GM19452 (cell line): ENCODE measurements at regions not wholly inside any gene's neighbourhood (a gene's known extent, or its start where the extent isn't known, plus 50 kb on each side); places are given as distances from the start of the nearest gene placed in this dataset.

Experiments
- ATAC-seq: cut with Tn5 transposase; IDR thresholded peaks from one replicate; pipeline ENCODE4 v1.9.1; 2021; ENCODE audit not compliant: unreplicated experiment

DNA sequence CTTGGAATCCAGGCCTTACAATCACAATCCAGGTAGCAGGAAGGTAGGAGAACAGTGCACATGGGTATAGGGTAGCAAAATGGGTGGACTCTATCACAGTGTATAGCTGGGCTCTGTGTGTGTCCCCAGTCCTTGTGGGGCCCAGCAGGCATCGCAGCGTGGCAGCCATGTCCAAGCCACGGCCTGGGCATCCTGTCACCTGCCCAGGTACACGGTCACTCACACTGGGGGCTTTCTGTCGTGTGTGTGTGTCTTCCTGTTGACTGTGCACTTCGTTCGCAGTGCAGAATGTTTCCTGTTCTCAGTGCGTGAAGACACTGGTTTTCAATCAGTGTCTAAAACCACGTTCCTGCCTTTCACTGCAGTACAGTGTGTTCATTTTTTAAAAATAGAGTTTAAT, 523.2 kb upstream of the JARID2 start:
- ATAC-seq = no peak

DNA sequence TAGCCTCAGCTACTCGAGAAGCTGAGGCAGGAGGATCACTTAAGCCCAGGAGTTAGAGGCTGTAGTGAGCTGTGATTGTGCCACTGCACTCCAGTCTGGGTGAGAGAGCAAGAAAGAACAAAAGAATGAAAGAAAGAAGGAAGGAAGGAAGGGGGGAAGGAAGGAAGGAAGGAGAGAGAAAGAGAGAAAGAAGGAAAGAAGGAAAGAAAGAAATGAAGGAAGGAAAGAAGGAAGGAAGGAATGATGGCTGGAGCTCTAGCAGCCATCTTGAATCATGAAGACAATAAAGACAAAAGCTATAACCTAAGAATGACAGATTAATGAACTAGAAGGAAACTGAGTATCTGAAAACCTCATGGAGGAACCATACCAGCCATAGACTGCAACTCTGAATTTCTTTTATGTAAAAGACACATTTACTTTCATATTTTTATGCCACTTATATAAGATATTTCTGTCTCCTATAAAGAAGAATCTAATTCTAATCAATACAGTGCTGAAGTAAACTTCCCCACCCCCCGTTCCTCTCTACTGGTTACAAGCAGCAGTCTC, 522.3 kb upstream of the JARID2 start:
- no peak for ATAC-seq

DNA sequence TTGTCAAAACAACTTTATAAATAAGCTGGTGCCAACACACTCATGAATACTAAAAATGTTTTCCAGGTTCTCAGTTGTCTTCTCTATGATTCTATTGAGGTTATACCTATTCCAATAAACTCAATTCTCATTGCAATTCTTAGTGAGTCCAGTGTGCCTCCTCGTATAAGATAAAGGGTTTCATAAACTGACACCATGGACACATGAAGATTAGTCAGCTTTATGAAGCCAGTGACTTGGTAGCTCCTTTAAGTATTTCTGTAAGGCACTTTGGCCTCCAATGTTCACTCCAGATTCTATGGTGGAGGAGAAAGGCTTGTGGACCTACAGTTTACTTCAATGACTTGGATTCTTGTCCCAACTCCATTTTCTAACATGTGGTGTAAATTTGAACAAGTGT, 521.3 kb upstream of the JARID2 start:
- no peak for ATAC-seq

DNA sequence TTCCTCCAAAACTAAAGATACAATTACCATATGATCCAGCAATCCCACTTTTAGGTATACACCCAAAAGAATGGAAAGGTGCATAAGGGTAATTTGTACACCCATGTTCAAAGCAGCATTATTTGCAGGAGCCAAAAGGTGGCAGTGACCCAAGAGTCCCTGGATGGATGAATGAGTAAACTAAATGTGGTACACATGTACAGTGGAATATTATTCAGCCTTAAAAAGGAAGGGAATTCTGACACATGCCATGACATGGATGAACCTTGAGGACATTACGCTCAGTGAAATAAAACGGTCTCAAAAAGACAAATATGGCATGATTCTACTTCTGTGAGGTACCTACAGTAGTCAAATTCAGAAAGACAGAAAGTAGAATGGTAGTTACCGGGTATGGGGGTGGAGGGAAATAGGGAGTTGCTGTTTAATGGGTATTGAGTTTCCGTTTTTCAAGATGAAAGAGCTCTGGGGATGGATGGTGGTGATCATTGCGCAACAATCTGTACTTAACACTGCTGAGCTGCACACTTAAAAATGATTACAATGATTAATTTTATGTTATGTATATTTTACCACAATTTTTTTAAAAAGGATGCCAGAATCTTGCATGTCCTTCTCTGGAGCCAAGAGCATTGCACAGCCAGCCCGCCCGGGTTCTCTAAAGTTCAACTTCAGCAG, 518.9 kb upstream of the JARID2 start:
- no peak for ATAC-seq

DNA sequence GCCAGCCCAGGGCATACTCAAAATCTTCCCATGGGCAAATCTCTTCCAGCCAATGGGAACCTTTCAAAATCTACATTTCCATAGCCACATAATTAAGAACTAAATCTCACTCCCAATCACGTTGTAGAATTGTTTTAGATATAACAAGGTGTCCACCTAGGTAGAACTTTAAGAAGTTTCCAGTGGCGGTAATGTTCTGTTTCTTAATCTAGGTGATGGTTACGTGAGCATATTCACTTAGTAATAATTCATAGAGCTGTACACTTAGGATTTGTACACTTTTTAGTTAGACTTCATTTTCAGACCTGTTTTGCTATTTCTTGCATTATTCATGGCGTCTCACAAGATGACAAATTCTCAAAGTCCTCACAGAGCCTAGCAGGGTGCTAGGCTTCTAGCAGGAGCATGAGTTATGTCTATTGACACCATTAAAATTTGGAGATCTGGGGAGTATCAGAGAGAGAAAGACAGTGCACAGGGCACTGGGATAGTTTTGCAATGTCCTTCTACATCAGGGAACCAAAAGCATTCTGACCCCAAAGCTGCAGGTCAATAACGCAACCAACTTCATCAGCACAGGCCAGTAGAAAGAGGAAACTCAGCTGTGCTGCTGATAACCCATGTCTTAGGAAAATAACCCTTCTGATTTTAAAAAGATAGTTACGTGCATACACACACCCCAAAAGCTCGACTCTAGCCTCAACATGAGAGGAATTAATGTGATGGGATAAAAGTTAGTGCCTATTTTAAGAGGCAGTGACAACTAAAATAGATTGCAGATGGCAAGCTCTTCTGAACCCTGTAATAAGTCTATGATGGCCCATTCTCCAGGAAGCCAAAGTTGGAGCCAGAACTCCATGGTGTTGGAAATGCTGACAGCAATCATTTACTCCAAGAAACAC, 518.1 kb upstream of the JARID2 start:
- ATAC-seq = no peak

DNA sequence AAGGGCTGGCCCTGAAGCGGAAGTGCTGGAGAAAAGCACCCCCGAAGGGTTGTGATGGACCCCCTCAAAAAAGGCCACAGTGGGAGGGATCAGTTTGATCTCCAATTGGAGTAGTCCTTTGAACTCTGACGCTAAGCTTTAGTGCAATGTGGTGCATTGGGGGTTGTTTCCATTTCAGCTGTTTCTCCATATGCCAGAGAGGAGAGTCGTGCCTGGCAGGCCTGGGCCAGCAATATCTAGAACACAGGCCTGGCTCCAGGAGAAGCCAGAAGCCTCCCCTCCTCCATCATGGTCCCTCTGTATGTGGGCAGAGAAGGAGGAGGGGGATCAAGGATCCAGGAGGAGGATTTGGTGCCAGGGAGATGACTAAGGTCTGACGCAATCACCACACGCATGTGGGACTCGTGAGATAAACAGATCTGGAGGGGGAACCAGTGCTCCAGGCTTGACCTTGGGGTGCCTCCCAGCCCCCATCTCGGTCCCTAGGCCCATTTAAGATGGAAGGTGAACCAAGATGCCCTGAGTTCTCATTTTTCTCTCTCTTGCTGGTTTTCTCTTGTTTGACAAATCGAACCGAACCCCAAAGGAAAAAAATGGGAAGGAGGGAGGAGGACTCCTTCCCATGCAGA, 517.4 kb upstream of the JARID2 start:
- ATAC-seq = no peak

DNA sequence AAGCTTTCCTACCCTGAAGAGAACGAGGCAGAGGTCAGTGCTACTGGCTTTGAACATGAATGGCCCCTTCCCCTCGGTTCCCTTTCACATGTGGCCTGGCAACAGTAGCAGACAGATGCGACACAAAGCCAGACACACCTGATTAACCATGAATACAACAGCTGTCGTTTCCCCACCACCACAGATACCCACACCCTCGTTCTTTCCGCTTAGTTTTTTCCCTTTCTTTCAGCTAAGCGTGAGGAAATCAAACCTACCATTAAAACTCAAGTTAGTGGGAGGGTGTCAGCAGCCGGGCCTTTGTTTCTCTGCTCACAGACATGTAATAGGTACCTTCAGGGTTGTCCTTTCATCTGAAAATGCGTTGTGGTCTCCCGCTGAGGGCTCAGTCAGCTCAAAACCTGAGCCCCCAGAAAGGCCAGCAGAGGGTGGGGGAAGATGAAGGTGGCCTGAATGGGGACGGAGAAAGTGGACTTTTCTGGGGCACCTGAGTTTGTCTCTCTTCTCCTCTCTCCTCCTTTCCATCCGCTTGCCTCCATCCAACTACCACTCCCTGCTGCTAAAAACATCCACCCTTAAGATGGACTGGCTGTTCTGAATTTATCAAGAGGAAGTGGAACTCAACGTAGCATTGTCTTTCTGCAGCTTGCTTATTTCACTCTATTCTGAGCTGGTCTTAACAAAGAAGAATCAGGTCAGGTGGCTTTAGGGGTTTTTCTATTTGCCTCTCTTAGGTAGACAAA, 516.6 kb upstream of the JARID2 start:
- ATAC-seq = no peak

DNA sequence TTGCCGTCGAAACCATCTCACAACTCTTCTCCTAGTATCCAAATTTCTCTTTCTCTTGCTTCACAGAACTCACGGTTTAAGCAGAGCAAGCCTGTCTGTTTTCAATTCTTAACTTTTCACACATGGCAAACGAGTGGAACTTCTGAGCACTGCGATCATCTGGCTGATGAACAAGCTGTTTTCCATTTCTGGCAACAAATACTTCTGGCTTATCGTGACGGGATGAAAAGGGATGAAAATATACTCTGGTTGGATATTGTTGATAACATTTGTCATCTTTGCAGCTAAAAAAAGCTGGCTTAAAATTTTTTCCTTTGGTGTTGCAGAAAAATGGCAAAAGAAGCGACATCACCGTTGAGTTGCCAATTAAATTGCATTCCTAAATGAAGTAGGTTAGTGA, 515.2 kb upstream of the JARID2 start:
- no peak for ATAC-seq

DNA sequence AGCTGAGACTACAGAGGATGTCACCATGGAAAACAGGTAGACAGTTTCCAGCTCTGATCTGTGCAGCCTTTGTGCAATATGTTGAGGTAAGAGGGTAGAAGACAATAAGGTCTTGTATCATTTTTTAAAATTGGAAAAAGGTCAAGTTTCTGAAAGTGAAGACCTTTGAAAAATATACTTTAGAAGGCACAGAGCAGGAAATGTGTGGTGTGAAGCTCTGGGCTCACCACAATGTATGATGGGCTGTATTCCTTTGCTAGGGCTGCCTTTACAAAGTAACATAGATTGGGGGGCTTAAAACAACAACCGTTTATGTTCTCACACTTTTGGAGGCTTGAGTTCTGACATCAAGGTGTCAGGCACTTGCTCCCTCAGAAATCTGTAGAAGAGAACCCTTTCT, 514.3 kb upstream of the JARID2 start:
- ATAC-seq = no peak

DNA sequence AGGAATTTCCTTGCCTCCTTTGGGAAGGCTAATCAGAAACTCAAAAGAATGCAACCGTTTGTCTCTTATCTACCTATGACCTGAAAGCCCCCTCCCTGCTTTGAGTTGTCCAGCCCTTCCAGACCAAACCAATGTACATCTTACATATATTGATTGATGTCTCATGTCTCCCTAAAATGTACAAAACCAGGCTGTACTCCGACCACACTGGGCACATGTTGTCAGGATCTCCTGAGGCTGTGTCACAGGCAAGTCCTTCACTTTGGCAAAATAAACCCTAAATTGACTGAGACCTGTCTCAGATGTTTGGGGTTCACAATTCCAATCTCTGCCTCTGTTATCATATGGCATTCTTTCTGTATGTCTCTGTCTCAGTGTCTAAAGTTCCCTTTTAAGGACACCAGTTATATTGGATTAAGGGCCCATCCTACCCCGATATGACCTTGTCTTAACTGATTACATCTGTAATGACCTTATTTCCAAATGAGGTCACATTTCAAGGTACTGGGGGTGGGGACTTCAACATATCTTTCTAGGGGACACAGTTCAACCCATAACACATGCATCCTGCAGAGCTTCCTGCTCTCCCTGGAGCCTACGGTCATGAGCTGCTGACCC, 513.5 kb upstream of the JARID2 start:
- no peak for ATAC-seq

DNA sequence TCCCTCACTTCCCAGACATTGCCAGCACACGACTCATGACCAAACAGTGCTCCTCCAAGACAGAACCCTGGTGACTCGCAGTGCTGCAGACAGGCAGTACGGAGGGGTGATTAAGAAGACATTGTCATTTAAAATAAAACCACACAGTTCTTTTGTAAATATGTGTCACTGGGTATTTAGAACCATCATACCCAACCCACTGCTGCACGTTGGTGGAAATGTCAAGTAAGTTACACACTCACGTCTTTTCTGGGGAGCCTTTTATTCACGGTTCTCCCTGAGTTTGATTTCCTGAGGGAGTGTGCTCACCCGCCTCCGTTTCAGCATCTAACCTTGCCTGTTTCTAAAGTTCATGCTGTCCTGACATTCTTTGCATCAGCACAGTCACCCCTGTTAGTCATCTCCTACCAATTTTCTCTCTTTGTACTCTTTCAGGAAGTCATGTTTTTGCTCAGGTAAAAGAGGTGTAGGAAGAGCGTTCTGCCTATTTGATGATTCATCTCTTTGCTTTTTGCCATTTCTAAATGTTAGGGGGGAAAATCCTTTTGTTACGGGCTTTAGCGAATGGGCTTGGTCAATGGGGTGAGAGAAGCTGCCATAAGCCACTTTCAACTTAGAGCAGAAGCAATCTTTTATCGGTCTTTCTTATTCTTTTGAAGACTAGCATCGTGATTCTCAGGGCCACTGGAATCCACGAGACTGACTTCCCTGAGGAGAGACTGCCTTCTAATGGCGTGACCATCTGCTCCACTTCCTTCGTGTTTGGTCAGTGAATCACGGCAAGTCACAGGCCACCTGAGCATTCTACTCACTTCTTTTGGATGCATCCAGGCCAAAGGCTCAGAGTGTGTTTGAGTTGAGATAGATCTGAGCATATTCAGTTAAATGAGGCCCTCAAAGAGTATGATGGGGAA, 512.8 kb upstream of the JARID2 start:
- no peak for ATAC-seq

DNA sequence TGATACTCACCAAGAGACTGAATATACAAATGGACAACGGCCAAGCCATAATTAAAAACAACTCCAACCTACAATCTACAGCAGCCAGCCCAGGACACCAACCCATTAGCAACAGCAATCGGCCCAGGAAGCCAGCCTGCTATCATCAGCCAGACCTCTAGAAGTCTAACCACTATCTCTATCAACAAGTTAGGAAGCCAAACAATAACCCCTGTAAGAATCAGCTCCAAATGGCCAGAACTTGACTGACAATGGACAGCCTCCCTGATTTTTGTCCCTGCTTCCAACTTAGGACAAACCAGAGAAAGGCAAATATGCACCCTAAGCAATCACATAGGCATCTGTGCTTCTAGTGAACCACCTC, 511.8 kb upstream of the JARID2 start:
- ATAC-seq = no peak

DNA sequence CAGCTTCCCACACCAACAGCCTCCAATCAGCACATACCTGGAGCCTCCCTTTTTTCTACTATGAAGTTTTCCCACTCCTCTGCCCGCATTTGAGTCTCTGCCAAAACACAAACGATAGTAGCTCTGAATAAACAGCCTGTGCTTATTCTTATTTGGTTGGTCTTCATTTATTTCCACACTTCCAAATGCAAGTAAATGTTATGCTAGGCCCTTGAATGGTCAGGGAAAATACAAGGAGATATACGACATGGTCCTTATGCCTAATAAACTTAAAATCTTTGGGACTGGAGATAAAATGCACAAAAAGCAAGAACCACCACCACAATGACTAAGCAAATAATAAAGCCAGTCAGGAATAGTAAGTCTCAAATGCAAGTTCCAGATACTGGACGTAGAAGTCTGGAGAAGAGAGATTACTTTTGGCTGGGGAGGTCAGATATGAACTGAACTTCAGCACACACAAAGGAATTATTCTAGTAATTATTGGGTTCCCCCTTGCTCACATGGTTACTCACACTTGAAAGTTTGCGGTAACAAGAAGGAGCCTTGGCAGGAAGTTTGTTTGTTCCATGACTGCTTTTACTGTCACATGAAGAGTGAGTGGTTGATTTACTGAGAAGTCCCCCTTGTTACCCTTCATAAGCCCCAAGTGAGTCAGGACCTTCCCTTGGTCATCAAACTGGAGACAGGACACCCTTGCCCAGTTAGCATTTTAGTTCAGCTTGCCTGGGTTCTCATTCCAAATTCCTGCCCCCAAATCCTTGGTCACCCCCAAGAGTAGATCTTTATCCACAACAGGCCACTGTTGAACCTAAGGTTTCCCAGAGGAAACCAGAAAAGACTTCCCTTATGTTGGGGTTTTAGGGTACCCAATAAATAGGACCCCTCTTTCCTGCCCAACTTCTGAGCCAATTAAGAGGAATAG, 511.2 kb upstream of the JARID2 start:
- ATAC-seq = peak; percentile 75

DNA sequence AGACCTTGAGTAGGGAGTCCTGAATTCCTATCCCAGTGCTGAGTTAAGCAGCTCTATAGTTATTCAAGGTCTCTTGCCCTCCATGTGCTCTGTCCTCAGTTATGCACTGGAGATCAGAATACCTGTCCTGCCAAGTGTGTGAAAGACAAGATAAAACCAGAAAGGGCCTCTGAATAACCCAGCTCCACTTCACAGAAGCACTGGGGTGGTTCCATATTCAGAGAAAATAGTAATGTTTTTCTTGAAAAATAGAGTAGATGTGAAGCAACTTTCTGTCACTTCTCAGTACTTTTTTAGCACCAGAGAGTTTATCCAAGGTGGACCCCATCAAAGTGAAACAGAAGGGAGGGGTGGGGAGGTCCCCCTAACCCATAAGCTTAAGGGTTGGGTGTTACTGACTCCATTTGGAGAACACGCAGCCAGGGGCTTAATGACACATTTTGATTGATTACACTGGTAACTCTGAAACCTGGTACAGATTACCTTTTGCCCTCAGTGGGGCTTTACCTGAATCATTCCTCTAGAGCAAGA, 509.8 kb upstream of the JARID2 start:
- no peak for ATAC-seq

DNA sequence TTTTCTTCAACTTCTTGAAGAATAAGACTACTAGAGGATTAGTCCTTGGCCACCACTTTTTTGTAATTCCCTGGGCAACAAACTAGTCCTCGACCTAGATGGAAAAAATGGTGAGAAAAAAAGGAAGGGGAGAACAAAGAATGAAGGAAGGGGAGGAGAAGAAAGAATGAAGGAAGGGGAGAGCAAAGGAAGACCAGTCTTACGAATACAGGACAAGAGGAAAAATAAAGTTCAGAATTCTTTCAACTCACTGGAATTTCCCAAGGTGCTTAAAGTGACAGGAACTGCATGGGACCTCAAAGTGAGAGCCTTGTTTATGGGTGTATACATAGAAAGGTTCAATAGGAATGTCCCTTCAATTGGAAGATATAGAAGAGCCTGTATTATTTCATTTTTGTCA, 509.3 kb upstream of the JARID2 start:
- no peak for ATAC-seq

DNA sequence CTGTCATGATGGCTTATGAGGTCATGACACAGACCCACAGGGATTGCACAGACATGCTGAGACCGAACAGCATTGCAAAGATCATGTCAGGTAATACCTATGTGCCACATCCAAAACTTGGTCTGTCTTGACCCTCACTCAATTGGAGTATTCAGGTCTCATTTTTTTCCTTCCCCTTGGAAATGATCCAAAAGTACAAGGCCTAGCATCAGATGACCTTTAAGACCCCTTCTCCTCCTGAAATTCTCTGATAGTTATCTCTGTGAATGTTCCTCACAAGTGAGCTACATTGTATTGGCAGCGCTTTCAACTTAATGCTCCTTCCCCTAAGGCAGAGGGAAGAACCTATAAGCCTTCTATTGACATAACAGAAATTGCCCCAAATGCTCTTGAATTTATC, 507.4 kb upstream of the JARID2 start:
- no peak for ATAC-seq

DNA sequence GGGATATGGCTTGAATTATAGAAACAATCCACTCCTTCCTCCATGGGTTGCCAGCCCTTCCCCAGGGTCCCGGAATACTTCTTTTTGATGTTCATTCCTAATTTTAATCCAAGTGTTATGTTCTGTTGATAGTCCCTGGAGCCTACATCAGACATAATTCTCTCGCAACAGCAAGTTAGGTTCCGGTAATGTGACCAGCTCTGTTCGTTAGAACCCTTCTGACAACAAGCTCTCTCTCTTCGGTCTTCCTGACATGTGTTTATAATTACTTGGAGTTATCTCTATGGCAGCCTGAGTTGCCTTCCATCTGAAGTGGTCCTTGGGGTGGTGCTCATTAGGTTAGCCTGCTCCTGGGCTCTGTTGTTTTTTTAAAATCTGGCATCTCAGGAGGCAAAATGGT, 506.9 kb upstream of the JARID2 start:
- ATAC-seq = no peak

DNA sequence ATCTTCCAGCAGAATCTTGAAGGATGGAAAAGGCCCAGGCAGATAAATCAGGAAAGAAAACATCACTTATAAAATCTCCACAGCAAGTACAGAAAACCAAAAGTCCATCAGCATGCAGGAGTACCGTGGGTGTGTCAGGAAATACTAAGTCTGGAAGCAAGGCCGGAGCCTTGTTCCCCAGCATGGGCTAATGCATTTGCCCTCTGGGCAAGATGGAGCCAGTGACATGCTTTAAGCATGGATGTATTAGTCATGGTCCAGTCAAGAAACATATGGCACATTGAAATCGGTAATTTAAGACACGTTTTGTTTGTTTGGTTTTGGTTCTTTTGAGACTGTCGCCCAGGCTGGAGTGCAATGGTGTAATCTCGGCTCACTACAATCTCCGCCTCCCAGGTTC, 506.0 kb upstream of the JARID2 start:
- no peak for ATAC-seq
